T-cell (primary cell): ENCODE measurements at regions not wholly inside any gene's neighbourhood (a gene's known extent, or its start where the extent isn't known, plus 50 kb on each side); places are given as distances from the start of the nearest gene placed in this dataset.

Experiments used
- ATAC-seq, 4 experiments: fragments of 200-7000 bp in 3 of 4; fragments of 150-1000 bp in 1 of 4; cut with Tn5 transposase; replicated peaks in 1 of 4; 1 replicate in 3 of 4; 2 replicates in 1 of 4; pipeline ENCODE4 v1.10.0; 2021; ENCODE audit warnings: moderate library complexity in 3 of 4, mild to moderate bottlenecking in 2 of 4, moderate number of reproducible peaks in 1 of 4
- CTCF ChIA-PET, 2 donors: fragments of 300-600 bp; sonication (Branson Sonifier 250); formaldehyde crosslinking; loops; one replicate each; lab custom pipeline; 2022; ENCODE audit warnings: antibody characterized with exemption in 2 of 2; lab: Charles Lee
- POLR2A ChIA-PET, 2 donors: fragments of 300-600 bp; sonication (Branson Sonifier 250); formaldehyde crosslinking; loops; one replicate each; lab custom pipeline; 2022; ENCODE audit warnings: antibody characterized with exemption in 2 of 2; lab: Charles Lee
- DNase-seq, 35 experiments: peaks; one replicate each; pipeline versions ENCODE4 v3.0.0 to v3.0.0-alpha.2; 2013 to 2023
- H3K27ac ChIP-seq: one replicate; pipeline ENCODE4 v1.5.1; 2013; ENCODE audit warnings: low read length
- H3K27me3 ChIP-seq, 2 experiments: replicated peaks in 1 of 2; 1 replicate in 1 of 2; 2 replicates in 1 of 2; pipeline versions ENCODE4 v1.6.1 to v1.7.0; 2013; ENCODE audit warnings: low read length in 1 of 2, mixed read lengths in 1 of 2; ENCODE audit not compliant: control insufficient read depth in 2 of 2, insufficient read depth in 2 of 2; ENCODE audit errors: extremely low read depth in 1 of 2
- H3K36me3 ChIP-seq, 2 donors: 1 replicate in 1 of 2; 2 replicates in 1 of 2; pipeline versions ENCODE4 v1.6.1 to v1.7.0; 2013; ENCODE audit warnings: low read length in 1 of 2; ENCODE audit not compliant: control insufficient read depth in 2 of 2, insufficient read depth in 1 of 2; ENCODE audit errors: extremely low read depth in 1 of 2
- H3K4me1 ChIP-seq, 2 experiments: 1 replicate in 1 of 2; 2 replicates in 1 of 2; pipeline versions ENCODE4 v1.6.1 to v1.7.0; 2013; ENCODE audit warnings: low read length in 2 of 2, mixed read lengths in 1 of 2; ENCODE audit not compliant: insufficient read depth in 2 of 2, control insufficient read depth in 1 of 2; ENCODE audit errors: extremely low read depth in 1 of 2
- H3K4me3 ChIP-seq, 2 donors: 1 replicate in 1 of 2; 2 replicates in 1 of 2; pipeline versions ENCODE4 v1.5.1 to v1.7.0; 2013; ENCODE audit warnings: mild to moderate bottlenecking in 2 of 2, low read length in 1 of 2, moderate library complexity in 1 of 2; ENCODE audit not compliant: control insufficient read depth in 1 of 2; ENCODE audit errors: extremely low read depth in 1 of 2
- H3K9me3 ChIP-seq: 2 replicates; pipeline ENCODE4 v1.7.0; 2013
- H3K27ac Mint-ChIP-seq, 2 donors: one replicate each; pipeline ENCODE4 v1.8.0; 2020 to 2021; ENCODE audit warnings: mild to moderate bottlenecking in 2 of 2, mixed read lengths in 2 of 2
- H3K27me3 Mint-ChIP-seq, 2 donors: one replicate each; pipeline ENCODE4 v1.8.0; 2021 to 2022; ENCODE audit warnings: mixed read lengths in 2 of 2
- H3K36me3 Mint-ChIP-seq: one replicate; pipeline ENCODE4 v1.8.0; 2021; ENCODE audit warnings: mixed read lengths
- H3K4me1 Mint-ChIP-seq, 3 donors: one replicate each; pipeline ENCODE4 v1.8.0; 2020 to 2022; ENCODE audit warnings: mixed read lengths in 3 of 3, mild to moderate bottlenecking in 1 of 3
- H3K4me3 Mint-ChIP-seq, 3 donors: one replicate each; pipeline ENCODE4 v1.8.0; 2020 to 2022; ENCODE audit warnings: mild to moderate bottlenecking in 3 of 3, mixed read lengths in 3 of 3, moderate library complexity in 3 of 3
- H3K9me3 Mint-ChIP-seq, 3 donors: one replicate each; pipeline ENCODE4 v1.8.0; 2020 to 2022; ENCODE audit warnings: mixed read lengths in 3 of 3
- WGBS: methylation state at CpG from one replicate; pipeline ENCODE4 v1.1.5; 2013; ENCODE audit warnings: missing lambda C conversion rate; ENCODE audit not compliant: insufficient coverage; 5-methylcytosine and 5-hydroxymethylcytosine counted together

GRCh38 chr12:54773593-54773992 lies 80.7 kb upstream of the MUCL1 start:
- Histone ChIP-seq H3K27me3 (peaks cover 0 to 5% of the 10 kb centered on the region in 2 experiments), H3K36me3 (no peaks in the 10 kb centered on the region), H3K27ac (no peak overlapping the region), H3K4me1 (peaks cover 0 to 8% of the 10 kb centered on the region in 2 experiments), H3K4me3 (no peak overlapping the region), H3K9me3 (no peaks in the 10 kb centered on the region)
- H3K4me1 Mint-ChIP-seq, result peaks cover 21 to 39% (median 30%) of the 10 kb centered on the region in 3 donors
- no CpG with 5 or more reads among the region's 1 CpG for WGBS
- DNase-seq (no peak), ATAC-seq (no peak)
- peaks cover 3% of the 10 kb centered on the region for H3K36me3 Mint-ChIP-seq
- no peak overlapping the region for H3K4me3 Mint-ChIP-seq
- ChIA-PET POLR2A (no interaction called here), CTCF (no interaction called here)
- H3K9me3 Mint-ChIP-seq, result peaks cover 0 to 8% (median 0%) of the 10 kb centered on the region in 3 donors
- H3K27me3 Mint-ChIP-seq, result peaks cover 14 to 18% of the 10 kb centered on the region in 2 donors
- H3K27ac Mint-ChIP-seq, result no peak overlapping the region

- ATAC-seq (no peak), DNase-seq (no peak)
- Mint-ChIP-seq H3K27ac (peak overlapping the region; percentile 50 to 62), H3K4me3 (no peak overlapping the region), H3K27me3 (no peaks in the 10 kb centered on the region), H3K4me1 (peaks cover 8 to 9% (median 9%) of the 10 kb centered on the region in 3 donors), H3K9me3 (no peaks in the 10 kb centered on the region), H3K36me3 (no peaks in the 10 kb centered on the region)
- H3K9me3 ChIP-seq, result no peaks in the 10 kb centered on the region
- H3K4me1 ChIP-seq, result no peaks in the 10 kb centered on the region
- no peaks in the 10 kb centered on the region for H3K36me3 ChIP-seq
- no peaks in the 10 kb centered on the region for H3K27me3 ChIP-seq
- no peak overlapping the region for H3K4me3 ChIP-seq
- no peak overlapping the region for H3K27ac ChIP-seq
- CTCF ChIA-PET, result interaction anchor here in 1 of 2 donors (0.7 kb wide), 1 partner anchor 182 kb away, joined by 3 read pairs; no protein-coding TSS in a partner anchor
- POLR2A ChIA-PET, result no interaction called here
- no CpG with 5 or more reads among the region's 1 CpG for WGBS
These were observed 88.7 kb upstream of the MUCL1 start for GRCh38 chr12:54765652-54766051.

DNA sequence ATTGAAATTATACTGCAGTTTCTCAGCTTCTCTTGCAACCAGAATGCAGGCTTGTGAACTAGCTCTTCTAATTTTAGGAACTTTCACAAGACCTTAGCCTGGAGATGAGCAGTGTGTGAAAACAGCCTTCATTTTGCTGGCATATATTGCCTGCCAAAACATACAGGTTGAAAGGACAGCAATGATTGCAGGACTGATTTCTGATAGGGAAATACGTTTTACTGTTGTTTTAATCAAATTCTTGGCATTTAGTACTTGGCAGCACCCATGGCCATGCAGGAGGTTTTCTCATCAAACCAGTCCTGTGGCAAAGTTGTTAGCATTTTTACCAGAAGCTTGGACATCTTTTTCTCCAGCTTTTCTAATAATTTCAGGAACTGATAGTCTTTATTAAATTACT lies 91.9 kb upstream of the MUCL1 start:
- ChIA-PET POLR2A (no interaction called here), CTCF (no interaction called here)
- H3K4me3 ChIP-seq, result no peak overlapping the region
- Mint-ChIP-seq H3K27ac (no peak overlapping the region), H3K9me3 (peaks cover 0 to 12% (median 0%) of the 10 kb centered on the region in 3 donors), H3K4me3 (no peak overlapping the region), H3K27me3 (no peaks in the 10 kb centered on the region), H3K36me3 (peaks cover 5% of the 10 kb centered on the region), H3K4me1 (peaks cover 8 to 9% (median 9%) of the 10 kb centered on the region in 3 donors)
- no peak overlapping the region for H3K27ac ChIP-seq
- no peaks in the 10 kb centered on the region for H3K4me1 ChIP-seq
- ATAC-seq (no peak), DNase-seq (no peak)
- WGBS, result 75% methylated on average over 1 of the region's 1 CpG
- H3K27me3 ChIP-seq, result no peaks in the 10 kb centered on the region
- H3K9me3 ChIP-seq, result peaks cover 4% of the 10 kb centered on the region
- H3K36me3 ChIP-seq, result no peaks in the 10 kb centered on the region

GRCh38 chr12:54759751-54760150 lies 94.6 kb upstream of the MUCL1 start:
- H3K27ac Mint-ChIP-seq, result no peak overlapping the region
- H3K4me3 Mint-ChIP-seq, result no peak overlapping the region
- 91% methylated on average over 1 of the region's 1 CpG for WGBS
- Histone ChIP-seq H3K4me3 (no peak overlapping the region), H3K27me3 (no peaks in the 10 kb centered on the region), H3K9me3 (peaks cover 4% of the 10 kb centered on the region), H3K4me1 (no peaks in the 10 kb centered on the region), H3K27ac (no peak overlapping the region), H3K36me3 (no peaks in the 10 kb centered on the region)
- peaks cover 0 to 12% (median 0%) of the 10 kb centered on the region in 3 donors for H3K9me3 Mint-ChIP-seq
- H3K36me3 Mint-ChIP-seq, result peaks cover 5% of the 10 kb centered on the region
- ATAC-seq (peak in 1 of 4 experiments; percentile 40), DNase-seq (peak in 2 of 35 experiments; percentile 6 to 43)
- ChIA-PET CTCF (interaction anchor here in 1 of 2 donors (0.6 to 2.8 kb wide), 4 partner anchors 18 to 312 kb away, joined by 3 to 10 read pairs (median 3); no protein-coding TSS in a partner anchor), POLR2A (no interaction called here)
- peaks cover 0 to 4% (median 2%) of the 10 kb centered on the region in 3 donors for H3K4me1 Mint-ChIP-seq
- no peaks in the 10 kb centered on the region for H3K27me3 Mint-ChIP-seq

GRCh38 chr12:54751493-54751892 lies 102.8 kb upstream of the MUCL1 start:
- Histone ChIP-seq H3K27ac (no peak overlapping the region), H3K4me3 (no peak overlapping the region), H3K36me3 (no peaks in the 10 kb centered on the region), H3K27me3 (no peaks in the 10 kb centered on the region), H3K4me1 (peaks cover 7 to 15% of the 10 kb centered on the region in 2 experiments), H3K9me3 (no peaks in the 10 kb centered on the region)
- Mint-ChIP-seq H3K4me3 (no peak overlapping the region), H3K9me3 (no peaks in the 10 kb centered on the region), H3K36me3 (no peaks in the 10 kb centered on the region), H3K4me1 (peaks cover 19 to 21% (median 20%) of the 10 kb centered on the region in 3 donors), H3K27ac (no peak overlapping the region), H3K27me3 (no peaks in the 10 kb centered on the region)
- DNase-seq, result no peak
- ChIA-PET POLR2A (no interaction called here), CTCF (interaction anchor here (0.7 to 4.8 kb wide), 9 partner anchors 97 to 321 kb away, joined by 3 to 84 read pairs (median 6); no protein-coding TSS in a partner anchor)
- no peak for ATAC-seq
- WGBS, result no CpG with 5 or more reads among the region's 1 CpG

GRCh38 chr12:54749191-54749818 lies 101.1 kb upstream of the DCD start:
- Histone ChIP-seq H3K4me1 (peaks cover 7 to 15% of the 10 kb centered on the region in 2 experiments), H3K9me3 (no peaks in the 10 kb centered on the region), H3K27ac (no peak overlapping the region), H3K36me3 (no peaks in the 10 kb centered on the region), H3K4me3 (no peak overlapping the region), H3K27me3 (no peaks in the 10 kb centered on the region)
- Mint-ChIP-seq H3K4me1 (peaks cover 20 to 28% (median 25%) of the 10 kb centered on the region in 3 donors), H3K27me3 (no peaks in the 10 kb centered on the region), H3K4me3 (peak overlapping the region in 2 of 3 donors; percentile 16 to 17), H3K9me3 (no peaks in the 10 kb centered on the region), H3K36me3 (no peaks in the 10 kb centered on the region), H3K27ac (peak overlapping the region; percentile 23 to 44)
- DNase-seq (peak in 25 of 35 experiments; percentile 7 to 84 (median 23)), ATAC-seq (peak; percentile 62 to 69 (median 66))
- ChIA-PET POLR2A (interaction anchor here in 1 of 2 donors (0.7 kb wide), 1 partner anchor 1125 kb away, joined by 3 read pairs; no protein-coding TSS in a partner anchor), CTCF (interaction anchor here (0.6 to 4.8 kb wide), 39 partner anchors 9 to 395 kb away, joined by 3 to 84 read pairs (median 4); partner anchors contain the start of gene TESPA1 (in 1 of the 2))
- WGBS, result 0% methylated on average over 2 of the region's 5 CpGs
